ENCODE measurements at regions not wholly inside any gene's neighbourhood (a gene's known extent, or its start where the extent isn't known, plus 50 kb on each side); places are given as distances from the start of the nearest gene placed in this dataset.
A peak's percentile ranks its signal among the peaks of the same experiment; 100 is the strongest.

DNA sequence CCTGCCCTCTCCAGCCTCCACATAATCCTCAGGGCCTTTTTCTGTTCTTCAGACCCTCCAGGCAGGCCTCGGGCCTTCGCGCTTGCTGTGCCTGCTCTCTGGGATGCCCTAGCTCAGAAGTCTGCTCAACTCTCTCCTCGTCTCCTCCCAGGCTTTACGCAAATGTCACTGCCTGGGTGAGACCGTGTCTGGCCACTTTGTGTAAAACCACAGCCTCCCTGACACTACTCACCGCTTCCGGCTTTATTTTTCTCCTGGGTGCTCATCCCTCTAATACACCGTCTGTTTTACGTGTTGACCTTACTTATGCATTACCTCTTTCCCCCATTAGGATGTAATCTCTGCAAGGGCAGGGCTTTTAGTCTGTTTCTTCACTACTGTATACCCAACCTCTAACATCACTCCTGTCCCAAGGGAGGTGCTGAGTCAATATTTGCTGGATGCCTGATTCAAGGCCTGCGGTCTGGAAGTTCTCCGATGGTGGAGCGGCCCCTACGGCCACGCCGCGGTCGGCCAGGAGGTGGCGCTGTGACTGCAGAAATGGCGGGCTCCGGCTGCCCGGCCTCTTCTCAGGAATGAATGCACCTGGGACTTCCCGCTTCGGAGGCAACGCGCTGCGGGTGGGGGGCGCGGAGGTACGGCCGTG lies 58.2 kb upstream of the THY1 start:
- TF ChIP-seq, protein P1, sequence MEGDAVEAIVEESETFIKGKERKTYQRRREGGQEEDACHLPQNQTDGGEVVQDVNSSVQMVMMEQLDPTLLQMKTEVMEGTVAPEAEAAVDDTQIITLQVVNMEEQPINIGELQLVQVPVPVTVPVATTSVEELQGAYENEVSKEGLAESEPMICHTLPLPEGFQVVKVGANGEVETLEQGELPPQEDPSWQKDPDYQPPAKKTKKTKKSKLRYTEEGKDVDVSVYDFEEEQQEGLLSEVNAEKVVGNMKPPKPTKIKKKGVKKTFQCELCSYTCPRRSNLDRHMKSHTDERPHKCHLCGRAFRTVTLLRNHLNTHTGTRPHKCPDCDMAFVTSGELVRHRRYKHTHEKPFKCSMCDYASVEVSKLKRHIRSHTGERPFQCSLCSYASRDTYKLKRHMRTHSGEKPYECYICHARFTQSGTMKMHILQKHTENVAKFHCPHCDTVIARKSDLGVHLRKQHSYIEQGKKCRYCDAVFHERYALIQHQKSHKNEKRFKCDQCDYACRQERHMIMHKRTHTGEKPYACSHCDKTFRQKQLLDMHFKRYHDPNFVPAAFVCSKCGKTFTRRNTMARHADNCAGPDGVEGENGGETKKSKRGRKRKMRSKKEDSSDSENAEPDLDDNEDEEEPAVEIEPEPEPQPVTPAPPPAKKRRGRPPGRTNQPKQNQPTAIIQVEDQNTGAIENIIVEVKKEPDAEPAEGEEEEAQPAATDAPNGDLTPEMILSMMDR (IDR thresholded peaks at IDR 0.05), result peak; percentile 98 to 99 (median 98)
- peak; percentile 85 for TF ChIP-seq POLR2AphosphoS5 (IDR thresholded peaks at IDR 0.05)
